ENCODE measurements at regions not wholly inside any gene's neighbourhood (a gene's known extent, or its start where the extent isn't known, plus 50 kb on each side); places are given as distances from the start of the nearest gene placed in this dataset.

GRCh38 chr5:101206534-101206933 lies 303.5 kb upstream of the ST8SIA4 start:
- TF ChIP-seq CTCF (IDR thresholded peaks at IDR 0.05; ENCODE audit: low read depth, low read length, missing input control) (no peak), YY1 (IDR thresholded peaks at IDR 0.05) (no peak), JUND (IDR thresholded peaks at IDR 0.05) (no peak)

Data from liver (tissue), 3 donors.